GM18498 (cell line): ENCODE measurements at regions not wholly inside any gene's neighbourhood (a gene's known extent, or its start where the extent isn't known, plus 50 kb on each side); places are given as distances from the start of the nearest gene placed in this dataset.
A peak's percentile ranks its signal among the peaks of the same experiment; 100 is the strongest.
"Not testable (repeated sequence)": the region's sequence is repeated elsewhere in the genome, so short reads cannot be mapped to it uniquely, and the experiment has no call there.

Experiments
- ATAC-seq: cut with Tn5 transposase; IDR thresholded peaks from one replicate; pipeline ENCODE4 v1.9.1; 2021; ENCODE audit warnings: mild to moderate bottlenecking, moderate library complexity; ENCODE audit not compliant: unreplicated experiment

DNA sequence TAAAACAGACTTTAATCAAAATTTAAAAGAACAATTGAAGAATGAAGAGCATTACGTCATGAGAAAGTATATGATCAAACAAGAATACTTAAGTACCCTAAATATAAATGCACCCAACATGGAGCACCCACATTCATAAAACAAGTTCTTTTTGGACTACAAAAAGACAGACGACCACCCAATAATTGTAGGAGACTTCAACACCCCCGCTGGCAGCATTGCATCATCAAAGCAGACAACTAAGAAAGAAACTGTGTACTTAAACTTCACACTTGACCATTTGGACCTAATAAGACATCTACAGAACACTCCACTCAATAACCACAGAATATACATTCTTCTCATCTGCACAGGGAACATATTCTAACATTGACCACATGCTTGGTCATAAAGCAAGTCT is 291.7 kb upstream of the ZNF322 start:
- ATAC-seq = not testable (repeated sequence)

DNA sequence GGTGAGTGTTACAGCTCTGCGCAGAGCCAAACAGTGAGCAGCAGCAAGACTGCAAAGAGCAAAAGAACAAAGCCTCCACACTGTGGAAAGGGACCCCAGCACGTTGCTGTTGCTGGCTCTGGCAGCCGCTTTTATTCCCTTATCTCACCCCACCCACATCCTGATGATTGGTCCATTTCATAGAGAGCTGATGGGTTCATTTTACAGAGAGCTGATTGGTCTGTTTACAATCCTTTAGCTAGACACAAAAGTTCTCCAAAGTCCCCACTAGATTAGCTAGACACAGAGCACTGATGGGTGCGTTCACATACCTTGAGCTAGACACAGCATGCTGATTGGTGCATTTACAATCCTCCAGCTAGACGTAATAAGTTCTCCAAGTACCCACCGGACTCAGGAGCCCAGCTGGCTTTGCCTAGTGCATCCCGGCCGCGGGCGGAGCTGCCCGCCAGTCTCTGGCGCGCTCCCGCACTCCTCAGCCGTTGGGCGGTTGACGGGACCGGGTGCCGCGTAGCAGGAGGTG is 291.4 kb upstream of the PRSS16 start:
- ATAC-seq = not testable (repeated sequence)

DNA sequence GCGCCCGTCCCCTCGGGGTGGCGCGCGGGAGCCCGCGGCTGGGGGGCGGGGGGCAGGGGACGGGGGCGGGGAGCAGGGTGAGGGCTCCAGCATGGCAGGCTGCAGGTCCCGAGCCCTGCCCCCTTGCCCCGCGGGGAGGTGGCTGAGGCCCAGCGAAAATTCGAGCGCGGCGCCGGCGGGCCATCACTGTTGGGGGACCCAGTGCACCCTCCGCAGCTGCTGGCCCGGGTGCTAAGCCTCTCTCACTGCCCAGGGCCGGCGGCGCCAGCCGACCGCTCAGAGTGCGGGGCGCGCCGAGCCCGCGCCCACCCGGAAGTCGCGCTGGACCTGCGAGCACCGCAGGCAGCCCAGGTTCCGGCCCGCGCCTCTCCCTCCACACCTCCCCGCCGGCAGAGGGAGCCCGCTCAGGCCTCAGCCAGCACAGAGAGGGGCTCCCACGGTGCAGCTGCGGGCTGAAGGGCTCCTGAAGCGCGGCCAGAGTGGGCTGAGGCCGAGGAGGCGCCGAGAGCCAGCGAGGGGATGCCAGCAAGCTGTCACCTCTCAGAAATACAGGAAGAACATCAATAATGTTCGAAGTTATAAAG is 290.8 kb upstream of the PRSS16 start:
- ATAC-seq = not testable (repeated sequence)

DNA sequence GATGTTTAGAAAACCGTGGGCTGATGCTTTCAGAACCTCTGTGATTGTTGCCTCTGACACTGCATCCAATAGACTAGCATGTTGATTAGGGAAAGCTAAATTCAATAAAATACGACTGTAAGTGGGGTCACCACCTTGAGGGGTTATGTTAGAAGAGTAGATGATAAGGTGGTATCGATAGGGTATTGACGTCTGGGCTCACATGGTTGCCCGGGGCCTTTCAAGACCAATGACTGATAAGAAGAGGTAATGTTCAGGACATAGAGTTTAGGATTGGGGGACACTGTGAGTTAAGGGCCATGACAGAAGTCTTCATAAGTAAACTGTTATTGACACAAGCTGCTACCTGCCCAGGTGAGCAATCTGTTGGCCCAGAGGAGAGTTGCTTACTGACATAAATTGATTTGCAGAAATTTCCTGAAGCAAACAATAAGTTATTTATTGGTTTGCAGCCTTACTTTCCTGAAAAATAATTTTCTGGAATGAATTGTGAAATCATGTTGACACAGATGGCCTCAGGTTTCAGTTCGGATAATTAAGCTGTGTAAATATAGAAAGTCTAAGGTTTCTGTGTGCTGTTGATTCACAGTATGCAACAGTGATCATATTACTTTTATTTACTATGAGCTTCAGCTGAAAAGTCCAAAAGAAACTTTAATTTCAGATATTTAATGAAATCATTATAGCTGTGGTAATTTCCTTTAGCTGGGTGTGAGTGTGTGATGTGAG is 289.9 kb upstream of the PRSS16 start:
- ATAC-seq = not testable (repeated sequence)

DNA sequence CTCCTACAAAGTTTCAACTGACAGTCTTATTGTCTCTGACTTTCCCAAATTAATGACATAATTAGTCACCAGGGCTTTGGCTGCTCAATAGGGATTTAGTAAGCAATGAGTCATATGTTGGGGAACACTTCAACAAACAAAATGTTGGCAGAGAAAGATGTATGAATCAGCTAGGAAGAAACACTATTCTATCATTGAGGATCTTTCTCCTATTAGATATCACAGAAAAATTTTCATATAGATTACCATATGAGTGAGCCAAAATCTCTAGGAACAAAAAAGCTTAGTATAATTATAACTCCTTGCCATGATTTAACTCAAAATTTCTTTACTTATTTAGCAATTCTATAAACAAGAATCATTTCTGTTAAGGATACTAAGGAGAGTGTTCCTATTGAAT is 286.3 kb upstream of the PRSS16 start:
- ATAC-seq = not testable (repeated sequence)

DNA sequence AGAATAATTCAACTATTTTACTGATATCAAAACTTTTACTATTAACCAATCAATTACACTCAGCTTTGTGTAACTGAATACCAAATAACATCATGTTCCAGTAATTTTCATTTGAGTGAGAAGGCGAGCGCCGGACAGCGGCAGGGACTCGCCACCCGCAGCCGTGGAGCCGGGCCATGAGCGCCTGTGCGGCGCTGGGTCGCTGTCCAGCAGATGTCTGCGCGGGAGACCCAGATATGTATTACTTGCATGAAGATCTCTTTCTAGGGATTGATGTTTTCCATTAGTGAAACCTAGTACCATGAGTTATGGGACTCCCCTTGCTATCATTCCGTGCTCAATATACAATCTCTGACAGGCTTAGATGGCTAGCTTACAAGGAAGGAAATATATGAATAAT is 245.1 kb upstream of the PRSS16 start:
- no peak for ATAC-seq

DNA sequence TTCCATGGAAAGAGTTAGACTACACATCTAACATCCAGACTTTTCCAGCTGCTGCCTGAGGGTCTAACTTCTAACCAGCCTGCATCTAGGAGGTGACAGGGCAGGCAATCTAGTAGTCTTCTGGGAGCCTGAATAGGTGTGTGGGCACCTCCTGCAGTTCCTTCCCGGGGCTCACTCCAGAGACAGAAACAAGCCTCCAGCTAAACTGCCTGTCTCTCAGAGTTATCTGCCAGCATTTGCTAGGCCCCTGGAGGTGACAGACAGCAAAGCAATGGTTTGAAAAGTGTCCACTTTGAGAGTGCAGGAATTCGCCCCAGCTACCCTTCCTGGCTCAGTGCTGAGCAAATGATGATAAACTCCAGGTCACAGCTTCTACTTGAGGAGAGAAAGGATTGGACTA is 240.5 kb upstream of the PRSS16 start:
- no peak for ATAC-seq

DNA sequence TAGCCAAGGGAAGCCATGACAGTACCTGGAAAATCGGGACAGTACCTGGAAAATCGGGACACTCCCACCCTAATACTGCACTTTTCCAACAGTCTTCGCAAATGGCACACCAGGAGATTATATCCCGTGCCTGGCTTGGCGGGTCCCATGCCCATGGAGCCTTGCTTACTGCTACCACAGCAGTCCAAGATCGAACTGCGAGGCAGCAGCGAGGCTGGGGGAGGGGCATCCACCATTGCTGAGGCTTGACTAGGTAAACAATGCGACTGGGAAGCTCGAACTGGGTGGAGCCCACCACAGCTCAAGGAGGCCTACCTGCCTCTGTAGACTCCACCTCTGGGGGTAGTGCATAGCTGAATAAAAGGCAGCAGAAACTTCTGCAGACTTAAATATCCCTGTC is 238.9 kb upstream of the PRSS16 start:
- ATAC-seq = not testable (repeated sequence)

DNA sequence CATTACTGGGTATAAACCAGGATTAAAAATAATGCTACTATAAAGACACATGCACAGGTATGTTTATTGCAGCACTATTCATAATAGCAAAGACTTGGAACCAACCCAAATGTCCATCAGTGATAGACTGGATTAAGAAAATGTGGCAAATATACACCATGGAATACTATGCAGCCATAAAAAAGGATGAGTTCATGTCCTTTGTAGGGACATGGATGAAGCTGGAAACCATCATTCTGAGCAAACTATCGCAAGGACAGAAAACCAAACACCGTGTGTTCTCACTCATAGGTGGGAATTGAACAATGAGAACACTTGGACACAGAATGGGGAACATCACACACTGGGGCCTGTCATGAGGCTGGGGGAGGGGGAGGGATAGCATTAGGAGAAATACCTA is 233.4 kb upstream of the PRSS16 start:
- ATAC-seq = not testable (repeated sequence)

DNA sequence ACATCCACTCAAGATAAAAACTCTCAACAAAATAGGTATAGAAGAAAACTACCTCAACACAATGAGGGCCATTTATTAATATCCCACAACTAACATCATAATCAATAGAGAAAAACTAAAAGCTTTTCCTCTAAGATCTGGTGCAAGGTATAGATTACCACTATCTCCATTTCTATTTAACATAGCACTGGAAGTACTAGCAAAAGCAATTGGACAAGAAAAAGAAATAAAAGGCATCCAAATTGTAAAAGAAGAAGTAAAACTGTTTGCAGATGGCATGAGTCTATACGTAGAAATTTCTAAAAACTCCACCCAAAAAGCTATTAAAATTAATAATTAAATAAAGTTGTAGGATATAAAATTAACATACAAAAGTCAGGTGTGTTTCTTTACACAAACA is 230.8 kb upstream of the PRSS16 start:
- ATAC-seq = no peak

DNA sequence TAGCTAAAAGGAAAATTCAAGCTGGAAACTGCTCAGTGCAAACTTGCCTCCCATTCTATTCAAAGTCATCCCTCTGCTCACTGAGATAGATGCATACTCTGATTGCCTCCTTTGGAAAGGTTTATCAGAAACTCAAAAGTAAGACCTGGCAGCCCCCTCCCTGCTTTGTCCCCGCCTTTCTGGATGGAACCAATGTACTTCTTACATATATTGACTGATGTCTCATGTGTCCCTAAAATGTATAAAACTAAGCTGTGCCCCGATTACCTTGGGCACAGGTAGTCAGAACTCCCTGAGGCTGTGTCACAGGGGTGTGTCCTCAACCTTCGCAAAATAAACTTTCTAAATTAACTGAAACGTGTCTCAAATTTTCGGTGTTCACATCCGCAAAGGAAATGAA is 229.1 kb upstream of the PRSS16 start:
- not testable (repeated sequence) for ATAC-seq

DNA sequence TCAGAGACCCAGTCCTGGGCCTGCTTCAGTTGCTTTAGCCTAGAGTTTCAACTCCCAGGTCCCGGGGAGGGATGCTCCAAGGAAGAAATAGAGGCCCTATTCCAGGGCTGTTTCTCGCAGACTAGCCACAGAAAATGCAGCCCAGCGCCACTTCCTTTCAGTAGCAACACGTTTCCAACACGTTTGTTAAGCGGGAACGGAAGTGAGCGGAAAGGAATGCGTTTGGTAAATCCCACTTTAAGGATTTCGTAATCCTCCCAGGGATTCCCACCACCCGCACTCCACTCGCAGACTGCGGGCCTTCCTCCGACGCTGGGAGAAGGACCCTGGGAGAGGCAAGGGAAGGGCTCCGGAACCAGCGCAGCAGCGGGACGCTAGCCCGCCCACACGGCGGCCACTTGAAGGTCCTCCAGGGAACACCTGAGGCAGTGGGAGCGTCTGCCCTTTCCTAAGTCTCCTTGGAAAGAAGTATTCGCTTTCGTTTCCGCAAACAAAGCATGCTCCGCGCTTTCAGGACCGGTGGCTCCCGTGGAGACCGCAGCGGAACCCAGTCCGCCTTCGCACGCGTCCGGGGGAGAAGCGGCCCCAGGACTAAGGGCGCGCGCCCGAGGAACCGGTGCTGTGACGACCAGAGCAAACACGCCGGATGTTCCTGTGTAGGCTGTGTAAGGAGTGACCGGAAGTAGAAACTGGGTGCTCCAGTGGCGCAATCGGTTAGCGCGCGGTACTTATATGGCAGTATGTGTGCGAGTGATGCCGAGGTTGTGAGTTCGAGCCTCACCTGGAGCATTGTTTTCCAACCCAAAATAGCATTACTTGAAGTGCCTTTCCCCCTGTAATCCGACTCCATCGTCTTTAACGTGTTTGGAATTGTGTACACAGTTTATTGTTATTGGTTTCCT is 227.6 kb upstream of the PRSS16 start:
- peak; percentile 81 for ATAC-seq

DNA sequence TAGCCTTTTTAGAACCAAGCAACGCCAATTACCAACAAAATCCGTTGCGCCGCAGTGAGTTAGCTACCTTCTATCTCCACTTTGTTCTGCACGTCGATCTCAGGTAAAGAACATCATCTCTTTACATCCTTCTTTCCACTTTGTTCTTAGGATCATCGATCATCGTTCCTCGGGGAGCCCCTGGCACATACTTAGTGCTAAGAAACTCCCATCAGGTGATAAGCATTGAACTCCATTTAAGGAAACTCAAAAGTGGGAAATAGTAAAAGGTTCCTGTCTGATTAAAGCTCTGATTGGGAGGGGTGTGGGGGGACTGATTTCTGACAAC is 227.0 kb upstream of the PRSS16 start:
- no peak for ATAC-seq

DNA sequence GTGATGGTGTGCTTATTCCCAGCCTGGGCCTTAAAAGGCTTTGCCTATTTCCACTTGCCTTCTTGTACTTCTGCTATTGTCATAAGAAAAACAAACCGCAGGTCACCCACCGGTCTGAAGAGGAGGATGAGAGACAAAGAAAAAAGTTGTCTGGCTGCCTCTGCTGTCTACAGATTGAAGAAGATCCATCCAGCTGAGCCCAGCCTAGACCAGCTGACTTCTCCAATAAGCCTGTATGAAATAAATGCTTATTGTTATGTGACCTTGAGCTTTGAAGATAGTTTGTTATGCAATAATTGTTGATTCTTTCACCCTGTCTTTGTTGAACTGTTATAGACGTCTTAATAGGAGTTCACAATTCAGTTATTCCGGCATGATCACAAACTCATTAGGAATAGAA is 223.8 kb upstream of the PRSS16 start:
- no peak for ATAC-seq

DNA sequence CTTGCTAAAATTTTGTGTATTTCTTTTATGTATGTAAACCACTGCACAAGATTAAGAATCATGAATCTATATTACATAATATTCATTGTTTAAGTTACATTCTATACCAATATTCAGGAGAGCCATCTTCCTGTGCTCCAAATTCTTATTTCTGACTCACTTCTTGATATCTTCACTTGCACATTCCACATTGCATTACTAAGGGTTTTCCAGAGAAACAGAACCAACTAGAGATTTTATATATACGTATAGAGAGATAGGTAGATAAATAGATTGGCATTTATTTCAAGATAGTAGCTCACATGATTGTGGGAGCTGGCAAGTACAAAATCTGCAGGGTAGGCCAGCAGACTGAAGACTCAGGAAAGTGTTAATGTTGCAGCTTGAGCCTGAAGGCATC is 222.2 kb upstream of the PRSS16 start:
- ATAC-seq = no peak

DNA sequence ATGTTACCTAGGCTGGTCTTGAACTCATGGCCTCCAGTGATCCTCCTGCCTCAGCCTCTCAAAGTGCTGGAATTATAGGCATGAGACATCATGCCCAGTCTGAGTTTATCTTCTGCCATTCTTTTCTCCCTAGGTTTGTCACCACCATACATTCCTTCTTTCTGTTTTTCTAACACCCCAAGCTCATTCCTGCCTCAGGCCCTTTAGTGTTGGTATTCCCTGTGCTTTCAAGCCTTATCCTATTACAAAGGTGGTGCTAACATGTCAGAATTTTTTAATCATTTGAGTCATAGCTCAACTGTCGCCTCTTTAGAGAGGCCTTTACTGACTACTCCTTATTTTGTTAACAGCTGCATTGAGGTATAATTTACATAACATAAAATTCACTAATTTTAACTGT is 221.1 kb upstream of the PRSS16 start:
- no peak for ATAC-seq

DNA sequence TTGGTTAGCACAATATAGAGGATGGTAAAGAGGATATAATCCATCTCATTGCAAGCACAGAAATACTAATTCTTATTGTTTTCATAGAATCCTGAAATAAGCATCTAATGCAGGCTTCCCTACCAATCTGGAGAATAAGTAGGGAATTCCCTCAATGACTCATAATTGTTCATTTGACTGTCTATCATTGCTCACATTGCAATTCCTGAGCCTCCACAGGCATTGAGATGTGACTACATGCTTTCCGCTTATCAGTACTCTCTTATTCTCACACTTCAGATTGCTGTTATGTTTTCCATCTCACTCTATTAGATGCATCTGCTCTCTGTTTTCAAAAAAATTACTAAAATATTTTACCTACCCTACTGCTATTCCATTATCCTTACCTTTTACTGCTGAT is 216.2 kb upstream of the PRSS16 start:
- no peak for ATAC-seq

DNA sequence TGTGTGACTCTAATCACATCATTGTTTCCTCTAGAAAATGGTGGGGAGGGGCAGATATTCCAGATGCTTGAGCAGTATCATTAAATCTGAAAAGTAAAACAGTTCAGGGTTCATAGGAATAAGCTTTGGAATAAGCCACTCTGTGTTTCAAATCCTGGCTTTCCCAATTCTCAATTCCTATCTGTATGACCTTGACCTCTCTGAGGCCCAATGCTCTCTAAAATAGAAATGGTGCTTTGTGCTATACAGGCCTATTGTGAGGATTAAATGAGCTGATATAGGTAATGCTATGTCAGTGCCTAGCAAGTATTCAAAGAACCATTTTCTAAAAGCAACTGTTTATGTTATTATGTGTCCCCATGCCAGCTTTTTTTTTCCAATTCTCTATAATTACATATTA is 209.0 kb upstream of the PRSS16 start:
- no peak for ATAC-seq

DNA sequence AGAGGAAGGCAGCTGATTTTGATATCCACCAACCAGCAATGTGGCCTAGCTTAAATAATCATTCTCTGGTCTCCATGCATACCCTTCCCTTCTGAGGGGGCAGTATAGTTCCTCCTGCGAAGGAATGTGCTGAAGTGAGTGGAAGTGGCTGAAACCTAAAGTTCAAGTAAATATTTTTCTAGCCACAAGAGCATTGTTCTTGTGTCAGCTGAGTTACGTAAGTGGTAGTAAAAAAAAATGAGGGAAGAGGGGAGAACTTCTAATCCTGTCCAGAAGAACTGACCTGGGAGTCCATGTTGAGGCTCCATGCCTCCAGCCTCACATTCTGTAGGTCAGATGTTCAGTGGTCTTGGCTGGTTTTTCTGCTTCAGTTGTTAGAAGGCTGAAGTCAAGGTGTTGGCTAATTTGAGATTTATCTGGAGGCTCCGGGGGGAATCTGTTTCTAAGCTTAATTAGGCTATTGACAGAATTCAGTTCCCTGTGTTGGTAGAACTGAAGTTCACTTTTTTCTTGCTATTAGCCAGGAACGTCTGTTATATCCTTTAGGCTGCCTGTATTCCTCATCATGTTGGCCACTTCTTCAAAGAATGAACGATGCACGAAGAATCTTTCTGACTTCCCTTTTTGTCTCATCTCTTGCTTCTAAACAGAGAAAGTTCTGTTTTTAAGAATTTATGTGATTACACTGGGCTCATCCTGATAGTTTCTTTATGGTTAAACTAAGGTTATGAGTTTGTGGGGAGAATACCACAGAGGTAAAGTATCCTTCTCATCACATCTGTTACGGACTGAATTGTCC is 207.1 kb upstream of the PRSS16 start:
- no peak for ATAC-seq

DNA sequence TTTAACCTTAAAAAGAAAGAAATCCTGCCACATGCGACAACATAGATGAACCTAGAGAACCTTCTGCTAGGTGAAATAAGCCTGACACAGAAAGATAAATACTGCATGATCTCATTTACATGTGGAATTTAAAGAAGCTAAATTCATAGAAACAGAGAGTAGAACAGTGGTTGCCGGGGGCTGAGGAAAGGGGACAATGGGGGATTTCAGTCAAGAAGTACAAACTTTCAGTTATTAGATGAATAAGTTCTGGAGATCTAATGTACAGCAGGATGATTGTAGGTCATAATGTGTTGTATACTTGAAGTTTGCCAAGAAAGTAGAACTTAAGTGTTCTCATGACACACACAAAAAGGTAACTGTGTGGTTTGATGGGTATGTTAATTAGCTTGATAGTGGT is 204.3 kb upstream of the PRSS16 start:
- no peak for ATAC-seq

DNA sequence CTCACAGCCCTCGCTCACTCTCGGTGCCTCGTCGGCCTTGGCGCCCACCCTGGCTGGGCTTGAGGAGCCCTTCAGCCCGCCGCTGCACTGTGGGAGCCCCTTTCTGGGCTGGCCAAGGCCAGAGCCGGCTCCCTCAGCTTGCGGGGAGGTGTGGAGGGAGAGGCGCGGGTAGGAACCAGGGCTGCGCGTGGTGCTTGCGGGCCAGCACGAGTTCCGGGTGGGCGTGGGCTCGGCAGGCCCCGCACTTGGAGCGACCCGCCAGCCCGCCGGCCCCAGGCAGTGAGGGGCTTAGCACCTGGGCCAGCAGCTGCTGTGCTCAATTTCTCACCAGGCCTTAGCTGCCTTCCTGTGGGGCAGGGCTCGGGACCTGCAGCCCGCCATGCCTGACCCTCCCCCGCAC is 202.4 kb upstream of the PRSS16 start:
- ATAC-seq = not testable (repeated sequence)
